ENCODE measurements at regions not wholly inside any gene's neighbourhood (a gene's known extent, or its start where the extent isn't known, plus 50 kb on each side); places are given as distances from the start of the nearest gene placed in this dataset.
A peak's percentile ranks its signal among the peaks of the same experiment; 100 is the strongest.

GRCh38 chr4:125762537-125762936 lies 447.8 kb downstream of the FAT4 start:
- TF ChIP-seq CTCF (IDR thresholded peaks at IDR 0.05; ENCODE audit: low read depth, low read length) (peak; percentile 28; the same call in 1 of the 2 replicates), EZH2phosphoT487 (IDR thresholded peaks at IDR 0.05; ENCODE audit: low read depth) (no peak)
